ENCODE measurements at regions not wholly inside any gene's neighbourhood (a gene's known extent, or its start where the extent isn't known, plus 50 kb on each side); places are given as distances from the start of the nearest gene placed in this dataset.

- TF ChIP-seq CTCF (IDR thresholded peaks at IDR 0.05 in 2 of 3, conservative IDR thresholded peaks at IDR 0.05 in 1 of 3; ENCODE audit: insufficient read depth in 2 of 3, low read depth in 1 of 3, low read length in 3 of 3): no peak
- no peak for TF ChIP-seq FOXJ2 (tag; IDR thresholded peaks at IDR 0.05)
- TF ChIP-seq FOXP4 (CRISPR knock-in tag; IDR thresholded peaks at IDR 0.05; ENCODE audit: borderline replicate concordance): no peak
- no peak for TF ChIP-seq TGIF2 (CRISPR knock-in tag; IDR thresholded peaks at IDR 0.05)
- TF ChIP-seq SIRT6 (IDR thresholded peaks at IDR 0.05; ENCODE audit: low read depth, low read length): no peak
- TF ChIP-seq SP2 (IDR thresholded peaks at IDR 0.05; ENCODE audit: extremely low read depth, low read depth, low read length, poor library complexity, severe bottlenecking): no peak
- TF ChIP-seq NFIC (IDR thresholded peaks at IDR 0.05): no peak
- TF ChIP-seq SPI1 (IDR thresholded peaks at IDR 0.05; ENCODE audit: borderline replicate concordance, low read depth, low read length): no peak
- no peak for TF ChIP-seq BRF2 (IDR thresholded peaks at IDR 0.05; ENCODE audit: borderline replicate concordance, insufficient read depth, insufficient read length)
Measured at GRCh38 chr11:69551963-69552362, 70.5 kb downstream of the LINC01488 start.
